ENCODE measurements at regions not wholly inside any gene's neighbourhood (a gene's known extent, or its start where the extent isn't known, plus 50 kb on each side); places are given as distances from the start of the nearest gene placed in this dataset.

DNA sequence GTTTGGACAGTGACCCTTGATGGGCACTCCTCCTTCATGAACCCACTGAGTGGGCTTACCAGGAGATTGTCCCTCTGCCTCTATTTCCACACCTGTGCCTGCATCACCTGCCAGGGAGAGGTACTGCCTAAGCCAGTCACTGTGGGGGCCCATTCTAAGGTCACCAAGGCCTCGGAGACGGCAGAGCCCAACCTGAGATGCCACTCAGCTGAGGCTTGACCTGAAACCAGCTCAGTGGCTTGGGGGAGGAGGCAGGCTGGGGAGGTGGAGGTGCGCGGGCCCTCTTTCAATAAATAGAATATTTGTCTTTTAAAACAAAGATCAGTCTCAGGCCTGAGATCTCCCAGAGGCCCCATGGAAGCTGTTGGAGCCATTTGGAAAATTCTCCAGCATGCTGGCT, 84.5 kb downstream of the DHCR7 start:
- no peaks in the 10 kb centered on the region for H3K36me3 Mint-ChIP-seq (ENCODE audit: low read depth)
- no peaks in the 10 kb centered on the region for H3K9me3 Mint-ChIP-seq
- no peak for DNase-seq
- H3K4me3 Mint-ChIP-seq, result no peak overlapping the region
- no peak for TF ChIP-seq CTCF (IDR thresholded peaks at IDR 0.05)
- H3K27ac Mint-ChIP-seq, result no peak overlapping the region
- H3K27me3 Mint-ChIP-seq (ENCODE audit: low read depth, poor library complexity), result peaks cover 20% of the 10 kb centered on the region
- H3K4me1 Mint-ChIP-seq, result no peaks in the 10 kb centered on the region

- H3K27ac Mint-ChIP-seq, result no peak overlapping the region
- no peak for TF ChIP-seq CTCF (IDR thresholded peaks at IDR 0.05)
- no peak for DNase-seq
- peaks cover 26% of the 10 kb centered on the region for H3K27me3 Mint-ChIP-seq (ENCODE audit: low read depth, poor library complexity)
- H3K4me3 Mint-ChIP-seq, result no peak overlapping the region
- no peaks in the 10 kb centered on the region for H3K4me1 Mint-ChIP-seq
- H3K36me3 Mint-ChIP-seq (ENCODE audit: low read depth), result no peaks in the 10 kb centered on the region
- no peaks in the 10 kb centered on the region for H3K9me3 Mint-ChIP-seq
Observed at GRCh38 chr11:71358963-71359567, 89.1 kb downstream of the DHCR7 start.

GRCh38 chr11:71358122-71358728, 90.0 kb downstream of the DHCR7 start:
- Mint-ChIP-seq H3K27ac (no peak overlapping the region), H3K36me3 (ENCODE audit: low read depth) (no peaks in the 10 kb centered on the region), H3K4me3 (no peak overlapping the region), H3K27me3 (ENCODE audit: low read depth, poor library complexity) (peaks cover 30% of the 10 kb centered on the region), H3K9me3 (no peaks in the 10 kb centered on the region), H3K4me1 (no peaks in the 10 kb centered on the region)
- no peak for DNase-seq
- no peak for TF ChIP-seq CTCF (IDR thresholded peaks at IDR 0.05)

GRCh38 chr11:71357414-71357813, 90.8 kb downstream of the DHCR7 start:
- TF ChIP-seq CTCF (IDR thresholded peaks at IDR 0.05), result no peak
- Mint-ChIP-seq H3K9me3 (no peaks in the 10 kb centered on the region), H3K4me1 (no peaks in the 10 kb centered on the region), H3K4me3 (no peak overlapping the region), H3K27me3 (ENCODE audit: low read depth, poor library complexity) (peaks cover 38% of the 10 kb centered on the region), H3K36me3 (ENCODE audit: low read depth) (no peaks in the 10 kb centered on the region), H3K27ac (no peak overlapping the region)
- DNase-seq, result no peak

DNA sequence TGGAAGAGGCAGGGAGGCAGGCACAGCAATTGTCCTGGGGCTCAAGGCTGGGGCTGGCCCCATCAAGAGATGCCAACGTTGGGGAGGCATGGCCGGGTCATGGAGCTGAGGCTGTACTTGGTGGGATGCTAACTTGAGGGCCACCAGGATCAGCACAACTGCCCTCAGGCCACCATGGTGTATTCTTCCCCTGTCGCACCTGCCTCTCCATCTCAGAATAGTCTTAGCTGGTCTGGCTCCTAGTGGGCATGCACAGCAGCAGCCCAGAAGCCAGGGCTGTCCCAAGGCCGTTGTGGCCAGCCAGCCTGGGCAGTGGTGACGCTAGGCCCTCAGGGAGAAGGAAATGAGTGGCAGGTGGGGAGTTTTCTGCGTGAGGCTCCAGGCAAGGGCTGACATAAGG, 91.3 kb downstream of the DHCR7 start:
- H3K27ac Mint-ChIP-seq, result no peak overlapping the region
- DNase-seq, result no peak
- H3K4me3 Mint-ChIP-seq, result no peak overlapping the region
- H3K9me3 Mint-ChIP-seq, result no peaks in the 10 kb centered on the region
- no peaks in the 10 kb centered on the region for H3K36me3 Mint-ChIP-seq (ENCODE audit: low read depth)
- H3K4me1 Mint-ChIP-seq, result no peaks in the 10 kb centered on the region
- H3K27me3 Mint-ChIP-seq (ENCODE audit: low read depth, poor library complexity), result peaks cover 40% of the 10 kb centered on the region
- TF ChIP-seq CTCF (IDR thresholded peaks at IDR 0.05), result no peak

DNA sequence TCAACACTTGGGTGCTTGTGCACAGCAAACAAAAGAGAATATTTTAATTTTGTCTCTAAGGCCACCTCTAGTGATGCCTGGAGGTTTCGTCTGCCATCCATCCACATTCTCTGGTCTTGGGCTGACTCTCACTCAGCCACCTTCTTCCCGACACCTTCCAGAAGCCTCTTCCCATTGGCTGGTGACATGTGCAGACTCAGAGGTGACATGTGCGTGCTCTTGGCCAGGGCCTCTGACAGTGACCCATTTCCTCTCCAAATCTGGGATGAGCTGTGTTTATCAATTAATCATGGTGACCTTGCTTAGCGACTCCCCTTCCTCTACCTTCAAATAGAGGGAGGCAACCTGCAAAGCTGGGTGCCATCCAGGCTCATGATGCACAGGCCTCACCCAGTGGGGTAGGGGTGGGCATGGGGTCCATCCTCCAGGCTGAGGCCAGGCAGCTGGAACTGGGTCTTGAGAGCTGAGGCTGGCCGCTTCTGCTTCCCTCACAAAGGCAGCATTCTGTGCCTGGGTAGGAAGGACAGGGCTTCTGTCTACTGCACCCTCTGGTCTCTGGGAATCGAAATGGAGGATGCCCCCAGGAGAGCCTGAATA, 91.8 kb downstream of the DHCR7 start:
- Mint-ChIP-seq H3K36me3 (ENCODE audit: low read depth) (no peaks in the 10 kb centered on the region), H3K27me3 (ENCODE audit: low read depth, poor library complexity) (peaks cover 40% of the 10 kb centered on the region), H3K4me3 (no peak overlapping the region), H3K9me3 (no peaks in the 10 kb centered on the region), H3K4me1 (no peaks in the 10 kb centered on the region), H3K27ac (no peak overlapping the region)
- no peak for TF ChIP-seq CTCF (IDR thresholded peaks at IDR 0.05)
- DNase-seq, result no peak
